Cardiac muscle cell (in vitro differentiated cells and primary cell): ENCODE measurements at regions not wholly inside any gene's neighbourhood (a gene's known extent, or its start where the extent isn't known, plus 50 kb on each side); places are given as distances from the start of the nearest gene placed in this dataset.
A peak's percentile ranks its signal among the peaks of the same experiment; 100 is the strongest.

Source experiments
- DNase-seq, 2 donors: peaks; one replicate each; pipeline versions ENCODE4 v3.0.0 to v3.0.0-alpha.2; 2010 to 2017; ENCODE audit warnings: low read depth in 1 of 2, low spot score in 1 of 2
- H3K27ac ChIP-seq: fragments of 200-600 bp; sonication (generic); 2 replicates; pipeline ENCODE4 v1.5.1; 2016
- H3K27me3 ChIP-seq: fragments of 200-600 bp; sonication (generic); 2 replicates; pipeline ENCODE4 v1.6.0; 2016; ENCODE audit warnings: control low read depth
- H3K36me3 ChIP-seq: fragments of 200-600 bp; sonication (generic); 2 replicates; pipeline ENCODE4 v1.5.1; 2016; ENCODE audit warnings: control low read depth
- H3K4me1 ChIP-seq: fragments of 200-600 bp; sonication (generic); 2 replicates; pipeline ENCODE4 v1.8.1; 2017; ENCODE audit warnings: low read depth, mild to moderate bottlenecking, mixed run types
- H3K4me3 ChIP-seq: fragments of 200-600 bp; sonication (generic); 2 replicates; pipeline ENCODE4 v1.5.1; 2016; ENCODE audit warnings: mild to moderate bottlenecking
- H3K9me3 ChIP-seq: fragments of 200-600 bp; sonication (generic); 2 replicates; pipeline ENCODE4 v1.5.1; 2017; ENCODE audit warnings: low read depth, mild to moderate bottlenecking, control low read depth
- TF ChIP-seq, protein P1 (sequence below): IDR thresholded peaks from 2 replicates; pipeline ENCODE4 v1.5.1; 2012; ENCODE audit warnings: low read depth, mild to moderate bottlenecking, low read length

DNA sequence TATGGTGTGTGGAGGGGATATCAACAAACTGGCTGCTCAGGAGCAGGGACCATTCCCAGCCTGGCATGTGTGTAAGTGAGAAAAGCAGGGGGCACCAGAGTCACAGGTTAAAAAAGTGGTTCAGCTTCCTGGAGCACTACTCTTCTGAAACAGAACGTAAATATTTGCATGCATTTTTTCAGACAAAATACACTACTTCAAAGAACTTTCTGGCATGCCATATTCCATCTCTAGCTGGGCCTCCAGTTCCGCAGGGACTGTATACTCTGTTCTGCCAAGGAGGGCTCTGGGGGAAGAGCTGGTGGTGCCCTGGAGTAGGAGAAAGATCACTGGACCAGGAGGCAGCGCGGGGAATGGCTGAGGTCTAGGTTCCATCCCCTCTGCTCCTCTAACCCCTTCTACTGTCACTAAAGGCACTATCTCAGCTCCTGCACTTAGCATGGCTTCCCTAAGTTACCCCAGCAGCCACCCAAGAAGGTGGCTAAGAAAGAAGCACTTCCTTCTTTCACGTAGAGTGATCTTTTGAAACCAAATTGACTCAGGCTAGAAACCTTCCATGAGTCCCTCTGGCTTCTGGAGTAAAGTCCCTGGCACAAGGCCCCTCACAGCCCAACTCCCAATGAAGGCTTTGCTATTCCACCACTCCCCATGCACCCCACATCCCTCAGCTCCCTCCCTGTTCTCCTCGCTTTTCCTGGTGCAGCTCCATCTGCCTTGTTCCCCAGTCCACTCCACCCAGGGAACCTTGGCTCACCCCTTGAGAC is 57.6 kb upstream of the CABLES1 start:
- Histone ChIP-seq H3K4me3 (no peak overlapping the region), H3K27me3 (no peaks in the 10 kb centered on the region), H3K4me1 (no peaks in the 10 kb centered on the region), H3K36me3 (no peaks in the 10 kb centered on the region), H3K9me3 (no peaks in the 10 kb centered on the region), H3K27ac (no peak overlapping the region)
- TF ChIP-seq, protein P1, sequence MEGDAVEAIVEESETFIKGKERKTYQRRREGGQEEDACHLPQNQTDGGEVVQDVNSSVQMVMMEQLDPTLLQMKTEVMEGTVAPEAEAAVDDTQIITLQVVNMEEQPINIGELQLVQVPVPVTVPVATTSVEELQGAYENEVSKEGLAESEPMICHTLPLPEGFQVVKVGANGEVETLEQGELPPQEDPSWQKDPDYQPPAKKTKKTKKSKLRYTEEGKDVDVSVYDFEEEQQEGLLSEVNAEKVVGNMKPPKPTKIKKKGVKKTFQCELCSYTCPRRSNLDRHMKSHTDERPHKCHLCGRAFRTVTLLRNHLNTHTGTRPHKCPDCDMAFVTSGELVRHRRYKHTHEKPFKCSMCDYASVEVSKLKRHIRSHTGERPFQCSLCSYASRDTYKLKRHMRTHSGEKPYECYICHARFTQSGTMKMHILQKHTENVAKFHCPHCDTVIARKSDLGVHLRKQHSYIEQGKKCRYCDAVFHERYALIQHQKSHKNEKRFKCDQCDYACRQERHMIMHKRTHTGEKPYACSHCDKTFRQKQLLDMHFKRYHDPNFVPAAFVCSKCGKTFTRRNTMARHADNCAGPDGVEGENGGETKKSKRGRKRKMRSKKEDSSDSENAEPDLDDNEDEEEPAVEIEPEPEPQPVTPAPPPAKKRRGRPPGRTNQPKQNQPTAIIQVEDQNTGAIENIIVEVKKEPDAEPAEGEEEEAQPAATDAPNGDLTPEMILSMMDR: peak; percentile 23
- DNase-seq: peak; percentile 9 to 29

DNA sequence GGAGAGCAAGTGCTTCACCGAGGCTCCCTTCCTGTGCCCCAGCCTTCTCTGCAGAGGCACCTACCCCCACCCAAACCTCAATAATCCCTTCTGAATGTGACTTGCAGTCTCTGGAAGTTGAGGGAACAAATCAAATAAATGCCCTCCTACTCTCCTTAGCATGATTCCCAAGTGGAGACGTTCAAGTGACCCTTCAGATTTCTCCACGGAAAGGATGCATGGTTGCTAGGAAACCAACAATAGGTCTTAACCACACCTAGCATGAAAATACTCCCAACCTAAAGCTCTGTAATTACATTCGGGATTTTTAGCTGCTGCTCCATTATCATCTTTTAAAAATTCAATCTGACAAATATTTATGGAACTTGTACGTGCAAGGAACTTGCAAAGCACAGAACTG is 50.2 kb upstream of the CABLES1 start:
- H3K27me3 ChIP-seq: no peaks in the 10 kb centered on the region
- no peaks in the 10 kb centered on the region for H3K36me3 ChIP-seq
- H3K4me3 ChIP-seq: no peak overlapping the region
- TF ChIP-seq, protein P1: no peak
- no peaks in the 10 kb centered on the region for H3K4me1 ChIP-seq
- no peaks in the 10 kb centered on the region for H3K9me3 ChIP-seq
- DNase-seq: no peak
- H3K27ac ChIP-seq: no peak overlapping the region
